Heart left ventricle (tissue), 16 donors: ENCODE measurements at regions not wholly inside any gene's neighbourhood (a gene's known extent, or its start where the extent isn't known, plus 50 kb on each side); places are given as distances from the start of the nearest gene placed in this dataset.

Experiments used
- ATAC-seq, 4 donors: fragments of 200-7000 bp; cut with Tn5 transposase; one replicate each; pipeline ENCODE4 v1.9.1; 2020 to 2022; ENCODE audit warnings: moderate library complexity in 4 of 4, mild to moderate bottlenecking in 3 of 4, moderate number of reproducible peaks in 1 of 4
- DNase-seq, 5 donors: peaks; one replicate each; pipeline ENCODE4 v3.0.0-alpha.2; 2020
- H3K27ac ChIP-seq, 12 donors: fragments of 200-600 bp; sonication (generic) in 4 of 12; one replicate each; pipeline versions ENCODE4 v1.5.0 to v1.8.0; 2016 to 2022; ENCODE audit warnings: mild to moderate bottlenecking in 2 of 12
- H3K27me3 ChIP-seq, 9 donors: fragments of 200-600 bp; sonication (generic) in 2 of 9; one replicate each; pipeline versions ENCODE4 v1.5.1 to v1.8.0; 2016 to 2022; ENCODE audit warnings: mild to moderate bottlenecking in 3 of 9
- H3K36me3 ChIP-seq, 9 donors: fragments of 200-600 bp; sonication (generic) in 2 of 9; one replicate each; pipeline versions ENCODE4 v1.5.0 to v1.8.0; 2018 to 2022; ENCODE audit warnings: mild to moderate bottlenecking in 2 of 9
- H3K4me1 ChIP-seq, 12 donors: fragments of 200-600 bp; sonication (generic) in 4 of 12; one replicate each; pipeline versions ENCODE4 v1.5.0 to v1.8.0; 2016 to 2022; ENCODE audit warnings: mild to moderate bottlenecking in 3 of 12
- H3K4me3 ChIP-seq, 12 donors: fragments of 200-600 bp; sonication (generic) in 4 of 12; one replicate each; pipeline versions ENCODE4 v1.5.0 to v1.8.0; 2017 to 2022; ENCODE audit warnings: mild to moderate bottlenecking in 9 of 12, moderate library complexity in 4 of 12
- H3K9me3 ChIP-seq, 12 donors: fragments of 200-600 bp; sonication (generic) in 4 of 12; one replicate each; pipeline versions ENCODE4 v1.5.0 to v1.8.0; 2016 to 2022; ENCODE audit warnings: mild to moderate bottlenecking in 1 of 12
- CTCF ChIP-seq, 12 donors: fragments of 200-600 bp; sonication (generic) in 4 of 12; IDR thresholded peaks; one replicate each; pipeline versions ENCODE4 v1.5.0 to v1.8.0; 2018 to 2022; ENCODE audit warnings: antibody characterized with exemption in 12 of 12, mild to moderate bottlenecking in 5 of 12
- POLR2A ChIP-seq, 2 donors: fragments of 450-650 bp; IDR thresholded peaks; one replicate each; pipeline ENCODE4 v1.6.1; 2017; ENCODE audit warnings: antibody characterized with exemption in 2 of 2, mild to moderate bottlenecking in 2 of 2, moderate library complexity in 2 of 2
- WGBS, 4 donors: extraction: QIAGEN DNeasy Blood & Tissue Kit in 2 of 4; methylation state at CpG; one replicate each; pipeline versions ENCODE4 v1.1.5 to v1.1.7; 2013 to 2018; 5-methylcytosine and 5-hydroxymethylcytosine counted together
- intact Hi-C, 10 donors: fragments of 100-400 bp; cut with DNase I; formaldehyde crosslinking; loops; one replicate each; pipeline versions ENCODE4 v1.11.1 to v1.14.2; 2022
- donor health status: ischemic (EF 13 %, LVEDD 7.1; RV severe dilation, severe dysfunction).
- donor health status: healthy with polysubstance abuse.
- donor health status: DM: no; HTN: yes; CAD: no.
- donor health status: DM: no; HTN: no; CAD: no.
- donor health status: ischemic (EF 25% LVEDD 6.9; RV normal size, moderate dysfunction).
- donor health status: ischemic (EF 25% LVEDD 5.7; RV mildly dilated, moderate dysfunction).
- donor health status: healthy.
- donor health status: DM: yes; HTN: yes; CAD: no.
- donor health status: ischemic (EF 35%, LVEDD 5.7; RV mildly dilated, moderate dysfunction).
- donor health status: nonischemic (EF 11% LVEDD 7.7; RV severe dilation, severe dysfunction).
- donor health status: DM: yes; HTN: yes; CAD: no.
- donor health status: PGD.
- donor health status: ischemic (EF 29% LVEDD 5.4; RV normal size, mild dysfunction).
- donor health status: nonischemic (EF 23%, LVEDD 6.1; RV moderate dilation, normal function).

GRCh38 chr20:57032847-57033246, 233.6 kb downstream of the BMP7 start:
- peaks cover 0 to 9% (median 0%) of the 10 kb centered on the region in 12 donors for H3K9me3 ChIP-seq
- intact Hi-C loops: no loop called here
- DNase-seq: no peak
- no peaks in the 10 kb centered on the region for H3K36me3 ChIP-seq
- no peaks in the 10 kb centered on the region for H3K4me1 ChIP-seq
- 60 to 68% (median 64%) methylated on average over 9 of the region's 9 CpGs for WGBS, 4 donors
- ATAC-seq: no peak
- H3K4me3 ChIP-seq: no peak overlapping the region
- H3K27me3 ChIP-seq: peaks cover 0 to 44% (median 7%) of the 10 kb centered on the region in 9 donors
- H3K27ac ChIP-seq: no peak overlapping the region
- TF ChIP-seq POLR2A (IDR thresholded peaks at IDR 0.05) (no peak), CTCF (IDR thresholded peaks at IDR 0.05) (no peak)

DNA sequence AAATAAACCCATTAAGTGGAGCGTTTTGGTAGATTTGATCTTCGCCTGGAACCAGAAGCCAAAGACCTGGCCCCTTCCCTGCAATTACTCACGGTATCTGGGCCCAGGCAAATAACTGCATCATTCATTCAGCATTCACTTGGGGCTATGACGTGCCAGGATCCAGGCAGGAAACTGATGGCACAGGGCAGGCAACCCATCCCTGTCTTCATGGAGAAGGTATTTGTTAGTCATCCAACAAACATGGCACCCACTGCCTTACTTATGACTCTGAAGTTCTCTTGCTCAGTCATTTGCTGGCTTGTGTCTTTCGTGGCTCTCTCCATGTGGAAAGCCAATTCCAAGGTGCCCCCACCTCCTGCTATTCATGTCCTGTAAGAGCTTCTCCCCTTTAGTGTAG, 232.4 kb downstream of the BMP7 start:
- Histone ChIP-seq H3K36me3 (no peaks in the 10 kb centered on the region), H3K27ac (no peak overlapping the region), H3K4me1 (no peaks in the 10 kb centered on the region), H3K9me3 (peaks cover 0 to 9% (median 0%) of the 10 kb centered on the region in 12 donors), H3K27me3 (peaks cover 0 to 44% (median 7%) of the 10 kb centered on the region in 9 donors), H3K4me3 (no peak overlapping the region)
- no peak for ATAC-seq
- intact Hi-C loops: no loop called here
- WGBS, 4 donors: 65 to 82% (median 73%) methylated on average over 5 of the region's 5 CpGs
- TF ChIP-seq CTCF (IDR thresholded peaks at IDR 0.05) (no peak), POLR2A (IDR thresholded peaks at IDR 0.05) (no peak)
- DNase-seq: no peak

DNA sequence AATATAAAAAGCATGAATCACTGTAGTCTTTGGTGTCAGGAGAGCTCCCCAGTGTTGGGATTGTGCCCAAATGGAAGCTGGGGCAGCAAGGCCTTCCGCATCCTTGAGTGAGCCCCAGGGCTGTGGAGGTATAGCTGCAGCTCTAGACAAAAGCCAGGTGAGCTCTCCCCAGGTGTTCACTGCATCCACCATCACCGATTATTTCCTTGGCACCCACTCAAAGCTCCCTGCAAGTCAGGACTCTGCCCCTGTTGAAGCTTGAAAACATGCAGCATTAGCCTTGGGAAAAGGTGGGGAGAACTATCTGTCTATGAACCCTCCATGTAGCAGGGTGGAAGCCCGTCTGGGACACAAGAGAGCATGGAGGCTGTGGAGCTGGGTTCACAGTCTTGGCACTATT, 228.8 kb downstream of the BMP7 start:
- no peaks in the 10 kb centered on the region for H3K4me1 ChIP-seq
- no peak for ATAC-seq
- TF ChIP-seq POLR2A (IDR thresholded peaks at IDR 0.05) (no peak), CTCF (IDR thresholded peaks at IDR 0.05) (no peak)
- H3K9me3 ChIP-seq: peaks cover 0 to 9% (median 0%) of the 10 kb centered on the region in 12 donors
- no peak overlapping the region for H3K27ac ChIP-seq
- intact Hi-C loops: no loop called here
- no peak overlapping the region for H3K4me3 ChIP-seq
- peaks cover 0 to 27% (median 4%) of the 10 kb centered on the region in 9 donors for H3K27me3 ChIP-seq
- H3K36me3 ChIP-seq: no peaks in the 10 kb centered on the region
- no peak for DNase-seq
- 76 to 81% (median 78%) methylated on average over 3 of the region's 3 CpGs for WGBS, 4 donors

DNA sequence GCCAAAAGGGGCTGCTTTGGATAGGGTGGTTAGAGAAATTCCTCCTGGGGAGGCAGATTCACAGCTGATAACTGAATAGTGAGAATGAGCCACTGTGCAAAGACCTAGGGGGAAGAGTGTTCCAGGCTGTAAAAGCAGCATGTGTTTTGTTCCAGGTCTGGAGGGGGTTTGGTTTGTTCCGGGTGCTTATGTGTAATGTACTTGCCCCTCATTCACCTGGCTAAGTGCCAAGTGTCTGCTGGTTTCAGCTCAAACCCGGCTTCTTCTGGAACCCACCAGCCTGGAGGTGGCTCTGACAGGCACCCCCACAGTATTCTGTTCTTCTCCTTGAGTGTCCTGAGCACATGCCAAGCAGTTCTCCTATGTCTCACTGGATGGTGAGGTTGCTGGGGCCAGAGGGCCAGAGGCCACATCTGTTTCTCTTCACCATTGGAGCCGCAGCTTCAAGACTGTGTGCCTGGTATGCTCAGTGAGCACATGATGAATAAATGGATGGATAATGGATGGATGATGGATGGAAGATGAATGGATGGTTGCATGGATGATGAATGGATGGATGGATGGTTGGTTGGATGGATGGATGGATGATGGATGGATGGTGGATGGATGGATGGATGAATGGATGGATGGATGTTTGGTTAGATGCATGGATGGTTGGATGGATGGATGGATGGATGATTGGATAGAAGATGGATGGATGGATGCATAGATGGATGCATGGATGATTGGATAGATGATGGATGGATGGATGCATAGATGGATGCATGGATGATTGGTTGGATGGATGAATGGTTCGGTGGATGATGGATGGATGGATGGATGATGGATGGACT, 227.6 kb downstream of the BMP7 start:
- Histone ChIP-seq H3K27ac (no peak overlapping the region), H3K27me3 (peaks cover 0 to 23% (median 3%) of the 10 kb centered on the region in 9 donors), H3K4me1 (peaks cover 0 to 3% (median 0%) of the 10 kb centered on the region in 12 donors), H3K9me3 (peaks cover 0 to 9% (median 0%) of the 10 kb centered on the region in 12 donors), H3K4me3 (no peak overlapping the region), H3K36me3 (no peaks in the 10 kb centered on the region)
- TF ChIP-seq CTCF (IDR thresholded peaks at IDR 0.05) (no peak), POLR2A (IDR thresholded peaks at IDR 0.05) (no peak)
- ATAC-seq: no peak
- intact Hi-C loops: no loop called here
- DNase-seq: no peak
- WGBS, 4 donors: 75 to 90% (median 80%) methylated on average over 4 of the region's 4 CpGs
